Heart right ventricle (tissue), 16 donors: ENCODE measurements at regions not wholly inside any gene's neighbourhood (a gene's known extent, or its start where the extent isn't known, plus 50 kb on each side); places are given as distances from the start of the nearest gene placed in this dataset.

Source experiments
- ATAC-seq, 8 donors: fragments of 200-7000 bp; cut with Tn5 transposase; one replicate each; pipeline ENCODE4 v1.9.1; 2020; ENCODE audit warnings: mild to moderate bottlenecking in 8 of 8, moderate library complexity in 8 of 8, moderate number of reproducible peaks in 1 of 8
- DNase-seq, 2 donors: peaks; one replicate each; pipeline ENCODE4 v3.0.0-alpha.2; 2020
- H3K27ac ChIP-seq, 10 donors: fragments of 200-600 bp; sonication (generic) in 2 of 10; one replicate each; pipeline versions ENCODE4 v1.5.0 to v1.8.0; 2020 to 2022; ENCODE audit warnings: mild to moderate bottlenecking in 3 of 10
- H3K27me3 ChIP-seq, 7 donors: fragments of 200-600 bp; one replicate each; pipeline ENCODE4 v1.8.0; 2021 to 2022; ENCODE audit warnings: mild to moderate bottlenecking in 2 of 7
- H3K36me3 ChIP-seq, 9 donors: fragments of 200-600 bp; sonication (generic) in 1 of 9; one replicate each; pipeline versions ENCODE4 v1.5.0 to v1.8.0; 2020 to 2022; ENCODE audit warnings: mild to moderate bottlenecking in 2 of 9
- H3K4me1 ChIP-seq, 9 donors: fragments of 200-600 bp; sonication (generic) in 1 of 9; one replicate each; pipeline versions ENCODE4 v1.5.0 to v1.8.0; 2020 to 2022; ENCODE audit warnings: mild to moderate bottlenecking in 4 of 9
- H3K4me3 ChIP-seq, 10 donors: fragments of 200-600 bp; sonication (generic) in 2 of 10; one replicate each; pipeline versions ENCODE4 v1.5.0 to v1.8.0; 2020 to 2022; ENCODE audit warnings: mild to moderate bottlenecking in 7 of 10, moderate library complexity in 2 of 10
- H3K9me3 ChIP-seq, 11 donors: fragments of 200-600 bp in 10 of 11; sonication (generic) in 2 of 11; one replicate each; pipeline versions ENCODE4 v1.5.0 to v1.8.0; 2013 to 2022; ENCODE audit warnings: mild to moderate bottlenecking in 2 of 11, control low read depth in 1 of 11, moderate library complexity in 1 of 11
- WGBS, 2 donors: extraction: QIAGEN DNeasy Blood & Tissue Kit; methylation state at CpG; one replicate each; pipeline ENCODE4 v1.1.7; 2013; ENCODE audit warnings: inconsistent platforms in 1 of 2; 5-methylcytosine and 5-hydroxymethylcytosine counted together
- intact Hi-C, 10 donors: fragments of 100-400 bp; cut with DNase I; formaldehyde crosslinking; loops; one replicate each; pipeline versions ENCODE4 v1.11.1 to v1.14.2; 2022
- TF ChIP-seq, protein P1 (sequence below), 9 donors: fragments of 200-600 bp; sonication (generic) in 2 of 9; IDR thresholded peaks; one replicate each; pipeline versions ENCODE4 v1.5.0 to v1.8.0; 2021 to 2022; ENCODE audit warnings: antibody characterized with exemption in 9 of 9, mild to moderate bottlenecking in 5 of 9, moderate library complexity in 1 of 9
- donor health status: Arrhythmogenic right ventricular cardiomyopathy.
- donor health status: ischemic (EF 13 %, LVEDD 7.1; RV severe dilation, severe dysfunction).
- donor health status: healthy with polysubstance abuse.
- donor health status: DM: no; HTN: yes; CAD: no.
- donor health status: DM: no; HTN: no; CAD: no.
- donor health status: ischemic (EF 25% LVEDD 6.9; RV normal size, moderate dysfunction).
- donor health status: ischemic (EF 25% LVEDD 5.7; RV mildly dilated, moderate dysfunction).
- donor health status: healthy.
- donor health status: DM: yes; HTN: yes; CAD: no.
- donor health status: Ischemic cardiomyopathy.
- donor health status: ischemic (EF 35%, LVEDD 5.7; RV mildly dilated, moderate dysfunction).
- donor health status: nonischemic (EF 11% LVEDD 7.7; RV severe dilation, severe dysfunction).
- donor health status: DM: yes; HTN: yes; CAD: no.
- donor health status: PGD.
- donor health status: ischemic (EF 29% LVEDD 5.4; RV normal size, mild dysfunction).
- donor health status: nonischemic (EF 23%, LVEDD 6.1; RV moderate dilation, normal function).

DNA sequence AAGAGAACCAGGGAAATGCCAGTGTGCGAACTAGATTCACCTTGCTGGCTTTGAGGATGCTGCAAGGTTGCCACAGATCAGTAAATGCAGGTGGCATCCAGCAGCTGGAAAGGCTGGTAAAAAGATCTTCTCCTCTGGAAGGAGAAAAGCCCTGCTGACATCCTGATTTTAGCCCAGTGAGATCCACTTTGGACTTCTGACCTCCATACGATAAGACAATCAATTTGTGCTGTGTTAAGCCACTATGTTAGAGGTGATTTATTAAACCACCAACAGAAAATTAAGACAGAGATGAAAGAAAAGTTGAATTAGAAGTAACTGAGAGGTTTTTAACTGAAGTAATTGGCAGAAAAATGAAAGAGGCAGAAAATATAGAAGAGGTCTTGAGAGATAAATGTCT, 283.8 kb upstream of the CDH12 start:
- no peak overlapping the region for H3K4me3 ChIP-seq
- no peak overlapping the region for H3K27ac ChIP-seq
- WGBS, 2 donors: 88 to 96% methylated on average over 2 of the region's 2 CpGs
- H3K9me3 ChIP-seq: no peaks in the 10 kb centered on the region
- H3K36me3 ChIP-seq: no peaks in the 10 kb centered on the region
- H3K27me3 ChIP-seq: no peaks in the 10 kb centered on the region
- TF ChIP-seq, protein P1, sequence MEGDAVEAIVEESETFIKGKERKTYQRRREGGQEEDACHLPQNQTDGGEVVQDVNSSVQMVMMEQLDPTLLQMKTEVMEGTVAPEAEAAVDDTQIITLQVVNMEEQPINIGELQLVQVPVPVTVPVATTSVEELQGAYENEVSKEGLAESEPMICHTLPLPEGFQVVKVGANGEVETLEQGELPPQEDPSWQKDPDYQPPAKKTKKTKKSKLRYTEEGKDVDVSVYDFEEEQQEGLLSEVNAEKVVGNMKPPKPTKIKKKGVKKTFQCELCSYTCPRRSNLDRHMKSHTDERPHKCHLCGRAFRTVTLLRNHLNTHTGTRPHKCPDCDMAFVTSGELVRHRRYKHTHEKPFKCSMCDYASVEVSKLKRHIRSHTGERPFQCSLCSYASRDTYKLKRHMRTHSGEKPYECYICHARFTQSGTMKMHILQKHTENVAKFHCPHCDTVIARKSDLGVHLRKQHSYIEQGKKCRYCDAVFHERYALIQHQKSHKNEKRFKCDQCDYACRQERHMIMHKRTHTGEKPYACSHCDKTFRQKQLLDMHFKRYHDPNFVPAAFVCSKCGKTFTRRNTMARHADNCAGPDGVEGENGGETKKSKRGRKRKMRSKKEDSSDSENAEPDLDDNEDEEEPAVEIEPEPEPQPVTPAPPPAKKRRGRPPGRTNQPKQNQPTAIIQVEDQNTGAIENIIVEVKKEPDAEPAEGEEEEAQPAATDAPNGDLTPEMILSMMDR (IDR thresholded peaks at IDR 0.05): no peak
- no peak for DNase-seq
- H3K4me1 ChIP-seq: no peaks in the 10 kb centered on the region
- intact Hi-C loops: loop anchor here in 5 of 10 donors (5.0 kb wide), 3 partner anchors 240 to 250 kb away; no protein-coding TSS in a partner anchor
- no peak for ATAC-seq

DNA sequence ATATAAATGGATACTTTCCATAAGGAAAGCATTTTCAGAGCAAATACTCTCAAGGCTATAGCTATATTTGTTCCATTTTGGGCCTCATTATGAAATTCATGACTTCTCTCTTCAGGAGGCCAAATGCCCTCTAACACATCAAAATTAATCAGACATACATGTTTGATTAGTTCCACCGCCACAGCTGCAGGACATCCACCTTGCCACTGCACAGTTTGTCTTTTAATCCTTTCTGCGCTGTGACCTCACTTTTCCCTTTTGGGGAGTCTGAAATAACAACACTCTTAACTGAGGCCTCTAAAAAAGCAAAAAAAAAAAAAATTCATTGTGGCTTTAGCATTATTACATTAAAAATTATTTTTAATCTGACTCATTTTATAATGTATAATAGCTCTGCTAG, 279.1 kb upstream of the CDH12 start:
- peaks cover 0 to 20% (median 0%) of the 10 kb centered on the region in 11 donors for H3K9me3 ChIP-seq
- H3K4me1 ChIP-seq: no peaks in the 10 kb centered on the region
- H3K27ac ChIP-seq: no peak overlapping the region
- TF ChIP-seq, protein P1 (IDR thresholded peaks at IDR 0.05): no peak
- H3K27me3 ChIP-seq: no peaks in the 10 kb centered on the region
- ATAC-seq: no peak
- H3K36me3 ChIP-seq: no peaks in the 10 kb centered on the region
- H3K4me3 ChIP-seq: no peak overlapping the region
- intact Hi-C loops: no loop called here
- DNase-seq: no peak
- WGBS, 2 donors: 90 to 97% methylated on average over 2 of the region's 2 CpGs

DNA sequence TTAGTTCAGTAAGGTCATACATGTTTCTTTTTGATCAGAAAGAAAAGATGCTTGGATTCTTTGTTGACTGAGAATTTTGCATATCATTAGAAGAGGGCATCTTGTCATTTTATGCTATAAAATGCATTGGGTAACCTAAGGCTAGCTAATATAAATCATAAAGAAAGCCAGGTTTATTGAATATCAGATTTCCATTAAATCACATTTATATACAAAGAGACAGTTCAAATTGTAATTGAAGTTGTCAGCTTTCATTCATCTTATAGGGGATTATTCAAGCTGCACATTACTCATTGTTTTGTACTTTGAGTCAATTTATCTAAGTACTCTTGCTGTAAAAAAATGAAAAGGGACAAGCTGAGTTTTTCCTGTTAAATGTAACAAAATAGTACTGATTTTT, 259.1 kb upstream of the CDH12 start:
- Histone ChIP-seq H3K27ac (no peak overlapping the region), H3K4me3 (no peak overlapping the region), H3K27me3 (no peaks in the 10 kb centered on the region), H3K9me3 (peaks cover 0 to 2% (median 0%) of the 10 kb centered on the region in 11 donors), H3K36me3 (no peaks in the 10 kb centered on the region), H3K4me1 (no peaks in the 10 kb centered on the region)
- intact Hi-C loops: no loop called here
- TF ChIP-seq, protein P1 (IDR thresholded peaks at IDR 0.05): no peak
- no peak for DNase-seq
- no peak for ATAC-seq

DNA sequence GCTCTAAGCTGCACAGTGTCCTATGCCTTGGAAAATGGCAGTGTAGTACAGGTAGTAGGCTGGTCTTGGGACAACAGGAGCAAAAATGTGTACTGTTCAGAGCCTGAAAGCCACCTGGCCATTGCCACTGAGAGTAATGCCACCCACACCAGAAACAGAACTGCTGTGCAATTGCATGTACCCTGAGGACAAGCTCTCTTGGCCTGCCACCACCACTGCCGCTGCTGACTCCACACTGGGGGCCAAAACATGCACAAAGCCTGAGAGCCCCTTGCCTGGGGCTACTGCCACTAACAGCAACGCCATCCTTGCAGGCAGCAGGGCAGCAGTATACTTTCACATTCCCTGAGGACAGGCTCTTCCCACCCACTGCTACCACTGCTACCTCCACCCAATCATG, 251.9 kb upstream of the CDH12 start:
- Histone ChIP-seq H3K4me3 (no peak overlapping the region), H3K27ac (no peak overlapping the region), H3K27me3 (no peaks in the 10 kb centered on the region), H3K36me3 (no peaks in the 10 kb centered on the region), H3K9me3 (peaks cover 0 to 21% (median 0%) of the 10 kb centered on the region in 11 donors), H3K4me1 (no peaks in the 10 kb centered on the region)
- ATAC-seq (no peak), DNase-seq (no peak)
- 83% methylated on average over 2 of the region's 2 CpGs for WGBS, 2 donors
- intact Hi-C loops: no loop called here
- TF ChIP-seq, protein P1 (IDR thresholded peaks at IDR 0.05): no peak
